ENCODE measurements at regions not wholly inside any gene's neighbourhood (a gene's known extent, or its start where the extent isn't known, plus 50 kb on each side); places are given as distances from the start of the nearest gene placed in this dataset.

- Histone ChIP-seq H4K5ac (ENCODE audit: low read depth, low read length) (no peak overlapping the region), H4K8ac (ENCODE audit: low read depth in 2 of 2, low read length in 2 of 2) (no peak overlapping the region), H3K79me1 (ENCODE audit: low read depth in 1 of 2, low read length in 2 of 2) (no peaks in the 10 kb centered on the region), H3K4me3 (ENCODE audit: insufficient read depth, low read depth, low read length) (no peak overlapping the region), H2BK5ac (ENCODE audit: low read depth, low read length, poor library complexity, severe bottlenecking) (no peak overlapping the region), H3K4me1 (ENCODE audit: control insufficient read depth, insufficient read depth, low read length) (no peaks in the 10 kb centered on the region), H3K27me3 (ENCODE audit: control insufficient read depth, insufficient read depth, low read length) (no peaks in the 10 kb centered on the region), H3K36me3 (ENCODE audit: control insufficient read depth, insufficient read depth, low read length) (no peaks in the 10 kb centered on the region), H3K4me2 (ENCODE audit: low read depth, low read length) (no peak overlapping the region), H3K9ac (ENCODE audit: low read depth, low read length) (no peak overlapping the region), H3K56ac (ENCODE audit: extremely low read depth, insufficient read depth, low read length) (no peak overlapping the region), H3K9me1 (ENCODE audit: insufficient read depth, low read length) (no peaks in the 10 kb centered on the region), H2BK15ac (ENCODE audit: low read depth, low read length) (no peak overlapping the region), H2BK20ac (ENCODE audit: low read depth, low read length) (no peak overlapping the region), H2BK120ac (ENCODE audit: low read depth, low read length) (no peak overlapping the region), H3K9me3 (ENCODE audit: control insufficient read depth, insufficient read depth, low read length) (peaks cover 17% of the 10 kb centered on the region), H3K4ac (ENCODE audit: low read depth, low read length) (no peak overlapping the region), H4K20me1 (ENCODE audit: insufficient read depth, low read length) (no peaks in the 10 kb centered on the region), H2AK5ac (ENCODE audit: low read depth, low read length) (no peak overlapping the region), H2AK9ac (replicated peaks; ENCODE audit: low read depth, low read length, poor library complexity) (no peak overlapping the region), H3K23ac (ENCODE audit: low read depth, low read length) (no peak overlapping the region), H3K27ac (ENCODE audit: insufficient read depth, low read length) (no peak overlapping the region), H4K91ac (ENCODE audit: insufficient read depth, low read depth, low read length) (no peak overlapping the region), H3K14ac (replicated peaks; ENCODE audit: low read depth, low read length) (no peak overlapping the region), H3K18ac (ENCODE audit: low read depth, low read length) (no peak overlapping the region), H2AFZ (replicated peaks; ENCODE audit: low read length, poor library complexity) (no peak overlapping the region)
- POLR2A ChIA-PET (ENCODE audit: unreplicated experiment): no interaction called here
- CTCF ChIA-PET: no interaction called here
- ATAC-seq (ENCODE audit: low read depth): no peak
- intact Hi-C loops (cut with micrococcal nuclease): no loop called here
- in situ Hi-C loops (cut with MboI; ENCODE audit: low sequenced_read_pairs): no loop called here
- WGBS, 2 experiments (ENCODE audit: extremely low coverage in 2 of 2, insufficient read length in 1 of 2): 67% methylated on average over 7 of the region's 9 CpGs; no CpG with 5 or more reads in 1 of the 2 experiments
- no peak for TF ChIP-seq FOS (IDR thresholded peaks at IDR 0.05; ENCODE audit: low read depth, low read length)
- TF ChIP-seq CTCF (conservative IDR thresholded peaks at IDR 0.05; ENCODE audit: low read depth, low read length): no peak
- no peak for TF ChIP-seq MAZ (IDR thresholded peaks at IDR 0.05; ENCODE audit: borderline replicate concordance, low read depth, low read length)
- no peak for TF ChIP-seq MAFK (IDR thresholded peaks at IDR 0.05; ENCODE audit: low read depth, low read length)
- no peak for TF ChIP-seq MXI1 (IDR thresholded peaks at IDR 0.05; ENCODE audit: borderline replicate concordance, low read depth, low read length)
- no peak for TF ChIP-seq RCOR1 (IDR thresholded peaks at IDR 0.05; ENCODE audit: insufficient replicate concordance, low read length)
- no peak for TF ChIP-seq SMC3 (IDR thresholded peaks at IDR 0.05; ENCODE audit: low read depth, low read length)
- TF ChIP-seq CHD1 (IDR thresholded peaks at IDR 0.05; ENCODE audit: low read depth, low read length): no peak
- TF ChIP-seq BHLHE40 (IDR thresholded peaks at IDR 0.05; ENCODE audit: low read depth, low read length): no peak
- TF ChIP-seq USF2 (IDR thresholded peaks at IDR 0.05; ENCODE audit: low read depth, low read length): no peak
- no TSS peak for BruUV-seq (replicated peaks)
- dilution Hi-C loops (cut with HindIII; ENCODE audit: low sequenced_read_pairs, unreplicated experiment): no loop called here
- DNase-seq: no peak
Observed at GRCh38 chr17:21814776-21815175, 122.5 kb downstream of the KCNJ18 start.

Data from IMR-90 (cell line).